Femur (tissue), 1 donor: ENCODE measurements at regions not wholly inside any gene's neighbourhood (a gene's known extent, or its start where the extent isn't known, plus 50 kb on each side); places are given as distances from the start of the nearest gene placed in this dataset.
"Not testable (repeated sequence)": the region's sequence is repeated elsewhere in the genome, so short reads cannot be mapped to it uniquely, and the experiment has no call there.

Experiments
- DNase-seq: peaks from one replicate; pipeline ENCODE4 v3.0.0-alpha.2; 2017

GRCh38 chr3:43236008-43236407 is 50.3 kb upstream of the SNRK start:
- no peak for DNase-seq

GRCh38 chr3:43233062-43233461 is 53.3 kb upstream of the SNRK start:
- no peak for DNase-seq

DNA sequence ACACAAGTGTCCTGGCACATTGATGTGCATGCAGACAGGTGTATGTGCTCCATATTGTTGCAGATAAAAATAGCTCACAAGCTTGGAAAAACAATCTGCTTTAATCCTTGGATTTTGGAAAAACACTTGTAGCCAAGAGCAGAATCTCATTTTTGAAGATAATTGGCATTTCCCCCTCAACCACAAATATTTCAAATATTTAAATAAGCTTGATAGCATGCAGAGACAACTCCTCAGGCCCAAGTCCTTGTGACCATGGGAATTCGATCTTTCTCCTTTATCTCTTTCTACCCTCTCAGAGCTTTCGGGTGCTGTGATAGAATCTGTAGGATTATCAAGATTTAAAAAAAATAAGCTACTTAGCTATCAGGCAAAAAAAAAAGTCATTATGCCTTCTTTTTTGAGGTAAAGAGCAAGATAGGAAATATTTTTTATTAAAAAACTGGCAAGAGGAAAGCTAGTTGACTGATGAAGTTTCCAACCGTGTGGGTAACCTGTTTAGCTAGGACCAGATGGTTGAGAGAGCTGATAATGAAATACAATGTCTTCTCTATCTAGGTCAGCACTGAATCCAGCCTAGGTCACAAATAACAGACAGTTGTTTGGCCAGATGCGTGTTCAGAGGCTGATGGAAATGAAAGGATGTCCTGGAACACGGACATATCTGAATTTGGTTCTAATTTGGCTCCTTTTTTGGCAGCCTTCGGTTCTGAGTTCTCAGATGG is 54.9 kb upstream of the SNRK start:
- no peak for DNase-seq

GRCh38 chr3:43229865-43230264 is 56.5 kb upstream of the SNRK start:
- DNase-seq = not testable (repeated sequence)

DNA sequence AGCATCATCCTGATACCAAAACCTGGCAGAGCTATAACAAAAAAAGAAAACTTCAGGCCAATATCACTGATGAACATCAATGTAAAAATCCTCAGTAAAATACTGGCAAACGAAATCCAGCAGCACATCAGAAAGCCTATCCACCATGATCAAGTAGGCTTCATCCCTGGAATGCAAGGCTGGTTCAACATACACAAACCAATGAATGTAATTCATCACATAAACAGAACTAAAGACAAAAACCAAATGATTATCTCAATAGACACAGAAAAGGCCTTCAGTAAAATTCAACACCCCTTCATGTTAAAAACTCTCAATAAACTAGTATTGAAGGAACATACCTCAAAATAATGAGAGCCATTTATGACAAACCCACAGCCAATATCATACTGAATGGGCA is 58.7 kb upstream of the SNRK start:
- not testable (repeated sequence) for DNase-seq

GRCh38 chr3:43224405-43225073 is 61.8 kb upstream of the SNRK start:
- DNase-seq = no peak

- DNase-seq = no peak
Observed at GRCh38 chr3:43223670-43224364, 62.5 kb upstream of the SNRK start.

- DNase-seq = no peak
Observed at GRCh38 chr3:43222590-43222989, 63.8 kb upstream of the SNRK start.

GRCh38 chr3:43221076-43221475 is 65.3 kb upstream of the SNRK start:
- DNase-seq = no peak

DNA sequence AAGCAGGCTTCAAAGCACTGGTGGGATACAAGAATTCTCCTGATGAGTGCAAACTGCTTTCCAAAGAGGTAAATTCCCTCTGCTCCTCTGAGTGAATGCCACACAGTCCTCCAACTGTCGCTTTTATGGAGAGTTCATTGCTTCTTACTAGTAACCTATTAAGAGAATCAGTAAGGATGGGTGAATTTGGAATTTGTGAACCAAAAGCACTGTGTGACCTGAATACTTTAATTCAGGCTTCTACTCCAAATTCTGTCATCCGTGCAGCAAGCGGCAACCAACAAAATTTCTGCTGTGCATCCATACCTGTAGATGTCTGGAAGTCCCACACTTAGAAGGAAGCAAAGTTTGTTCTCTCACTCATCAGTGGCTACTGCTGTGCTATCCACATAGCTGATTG is 66.7 kb upstream of the SNRK start:
- DNase-seq = no peak

GRCh38 chr3:43218921-43219320 is 67.4 kb upstream of the SNRK start:
- no peak for DNase-seq

DNA sequence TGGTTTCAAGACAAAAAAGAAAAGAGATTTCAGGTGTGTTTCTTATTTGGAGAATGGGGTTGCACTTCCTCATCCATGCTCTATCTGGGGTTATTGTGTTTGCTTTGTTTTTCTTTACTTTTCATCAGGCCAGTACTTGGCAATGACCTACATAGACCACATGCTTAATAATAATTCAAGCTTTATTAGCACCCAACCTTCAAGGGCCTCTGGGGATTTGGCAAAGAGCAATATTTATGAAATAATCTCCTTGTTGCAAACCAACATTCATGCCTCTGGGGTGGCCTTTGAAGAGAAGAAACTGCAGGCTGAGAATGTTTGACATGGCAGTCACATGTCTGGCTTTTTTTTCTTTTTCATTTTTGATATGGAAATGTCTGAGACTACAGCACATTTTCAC is 68.2 kb upstream of the SNRK start:
- no peak for DNase-seq

- no peak for DNase-seq
Observed at GRCh38 chr3:43217633-43218032, 68.7 kb upstream of the SNRK start.

DNA sequence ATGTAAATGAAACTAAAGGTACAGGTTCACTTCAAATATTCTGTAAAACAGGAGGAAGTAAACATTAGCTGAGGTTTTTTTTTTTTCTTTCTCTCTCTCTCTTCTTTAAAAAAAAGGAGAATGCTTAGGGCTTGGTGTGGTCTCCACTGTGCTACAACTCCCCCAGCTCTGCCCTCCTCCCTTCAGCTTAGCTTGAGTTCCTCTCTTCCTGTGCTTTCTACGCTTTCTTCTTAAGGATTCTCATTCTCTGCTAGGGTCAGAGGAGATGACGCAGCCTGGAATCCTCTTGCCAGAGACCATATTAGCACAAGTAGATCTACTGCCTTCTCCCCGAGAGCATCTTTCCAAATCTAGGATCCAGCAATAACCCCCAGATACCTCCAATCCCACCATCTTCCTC is 69.1 kb upstream of the SNRK start:
- no peak for DNase-seq

DNA sequence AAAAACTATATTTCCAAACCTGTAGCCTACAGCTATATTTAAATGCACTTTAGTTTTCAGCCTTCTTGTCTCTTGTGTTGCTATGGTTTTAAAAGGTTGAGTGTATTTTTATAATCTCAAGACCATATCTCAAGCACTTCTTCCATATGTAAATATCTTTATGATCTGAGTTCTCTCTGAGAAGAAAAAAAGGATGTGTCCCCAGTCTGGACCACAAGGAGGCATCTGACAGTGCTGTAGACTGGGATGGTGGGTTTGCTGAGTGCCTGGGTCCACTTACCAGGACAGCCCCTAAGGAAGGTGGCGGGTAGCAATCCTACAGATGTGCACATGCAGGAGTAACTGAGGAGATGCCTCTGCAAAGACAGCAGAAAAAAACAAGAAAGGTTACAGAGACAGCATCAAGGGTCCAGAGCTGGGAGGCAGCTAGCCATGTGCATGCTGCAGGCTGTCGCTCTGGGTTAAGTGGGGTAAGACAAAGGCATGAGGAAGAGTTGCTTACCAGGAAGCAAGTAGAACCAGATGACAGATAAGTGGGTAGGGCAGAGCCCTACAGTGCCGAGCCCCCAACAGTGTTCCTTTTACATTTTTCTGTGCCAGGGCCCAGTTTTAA is 70.6 kb upstream of the SNRK start:
- no peak for DNase-seq

DNA sequence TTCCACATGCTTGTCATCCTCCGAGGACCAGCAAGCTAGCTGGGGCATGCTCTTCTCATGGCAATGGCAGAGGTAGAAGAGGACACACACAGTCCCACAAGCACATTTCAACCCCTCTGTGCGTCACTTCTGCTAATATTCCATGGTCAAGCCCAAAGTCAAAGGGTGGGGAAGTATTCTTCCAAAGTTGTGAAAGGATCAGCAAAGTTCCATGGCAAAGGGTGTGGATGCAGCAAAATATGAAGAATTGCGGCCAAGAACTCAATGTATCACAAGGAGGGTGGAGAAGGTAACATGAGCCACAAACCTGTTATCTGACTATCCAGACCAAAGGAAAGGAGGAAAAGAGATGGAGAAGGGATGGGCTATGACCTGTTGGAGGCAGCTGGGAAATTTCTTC is 71.2 kb upstream of the SNRK start:
- no peak for DNase-seq

- no peak for DNase-seq
Observed at GRCh38 chr3:43214616-43215015, 71.7 kb upstream of the SNRK start.

DNA sequence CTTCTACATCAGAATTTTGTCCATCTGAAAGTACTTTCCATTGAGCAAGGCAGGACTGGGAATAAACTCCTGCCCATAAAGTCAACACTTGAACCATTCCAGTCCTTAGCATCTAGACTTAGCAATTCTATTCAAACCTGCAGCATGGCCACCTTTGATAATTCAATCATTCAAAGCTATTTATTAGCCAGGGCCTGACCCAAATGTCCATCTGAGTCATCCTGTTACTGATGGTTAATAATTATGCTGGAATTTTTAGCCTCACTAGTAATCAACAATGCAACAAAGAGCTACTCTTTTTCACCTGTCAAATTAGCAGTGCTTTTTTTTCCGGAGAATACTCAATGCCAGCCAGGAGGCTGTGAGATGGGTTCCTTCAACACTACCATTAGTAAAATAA is 72.7 kb upstream of the SNRK start:
- DNase-seq = no peak

GRCh38 chr3:43212914-43213611 is 73.3 kb upstream of the SNRK start:
- DNase-seq = no peak

DNA sequence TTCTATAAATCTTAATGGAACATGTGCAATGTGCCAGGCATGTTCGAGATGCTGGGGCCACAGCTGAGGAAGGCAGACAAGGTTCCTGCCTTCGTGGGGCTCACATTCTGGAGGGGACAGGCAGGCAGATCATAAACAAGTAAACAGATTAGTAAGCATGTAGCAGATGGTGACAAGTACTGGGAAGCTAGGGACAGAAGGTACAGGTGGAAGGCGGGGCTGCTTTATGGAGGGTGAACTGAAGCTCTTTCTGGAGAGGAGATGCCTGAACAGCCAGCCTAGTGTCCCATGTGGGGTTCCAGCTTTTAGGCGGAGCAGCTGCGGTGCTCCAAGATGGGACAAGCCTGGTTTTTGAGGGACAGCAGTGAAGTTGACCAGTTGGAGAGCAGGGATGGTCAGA is 74.7 kb upstream of the SNRK start:
- no peak for DNase-seq

- DNase-seq = no peak
Observed at GRCh38 chr3:43210049-43211027, 76.0 kb upstream of the SNRK start.

DNA sequence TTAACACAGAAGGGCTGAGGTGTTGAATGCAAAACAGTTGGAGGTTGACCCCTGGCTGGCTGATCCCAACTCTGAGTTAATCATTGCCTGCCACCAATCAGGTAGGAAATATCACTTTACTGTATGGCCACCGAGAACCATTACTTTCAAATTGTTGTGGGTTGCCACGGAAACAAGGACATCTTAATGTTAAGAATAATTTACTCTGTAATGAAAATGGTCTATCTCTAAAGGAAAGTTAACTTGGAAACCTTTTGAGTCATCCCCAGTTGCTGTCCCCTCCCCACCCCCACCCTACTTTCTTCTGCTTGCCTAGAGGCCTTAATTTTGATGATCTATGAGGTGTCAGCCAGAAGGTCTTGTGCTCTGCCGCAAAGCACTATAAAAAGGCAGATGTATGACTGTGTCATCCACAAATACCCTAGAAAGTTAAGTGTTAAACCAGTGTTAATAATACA is 78.7 kb upstream of the SNRK start:
- no peak for DNase-seq
